ENCODE measurements at regions not wholly inside any gene's neighbourhood (a gene's known extent, or its start where the extent isn't known, plus 50 kb on each side); places are given as distances from the start of the nearest gene placed in this dataset.
A peak's percentile ranks its signal among the peaks of the same experiment; 100 is the strongest.

DNA sequence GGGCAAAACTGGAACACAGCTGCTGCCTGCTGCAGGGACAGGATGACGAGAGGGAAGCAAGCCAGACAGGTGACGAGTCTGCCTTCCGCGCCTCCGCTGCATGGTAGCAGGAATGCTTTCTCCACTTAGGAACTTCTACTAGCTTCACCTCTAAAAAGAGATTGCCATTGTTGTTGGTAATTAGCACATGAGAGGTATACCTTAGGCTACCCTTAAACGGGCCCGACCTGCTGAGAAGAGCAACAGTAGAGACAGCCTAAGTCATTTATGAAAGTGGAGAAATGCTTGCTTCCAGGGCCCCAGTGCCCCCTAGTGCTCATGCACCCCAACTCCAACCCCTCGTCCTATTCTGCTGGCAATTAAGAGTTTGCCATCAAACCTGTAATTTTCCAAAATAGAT is 96.9 kb upstream of the AKT3 start (continued):
- no peak for TF ChIP-seq ZFX (IDR thresholded peaks at IDR 0.05)
- no peak for TF ChIP-seq POLR2AphosphoS5 (IDR thresholded peaks at IDR 0.05; ENCODE audit: low read depth, low read length)
- TF ChIP-seq, protein P1, sequence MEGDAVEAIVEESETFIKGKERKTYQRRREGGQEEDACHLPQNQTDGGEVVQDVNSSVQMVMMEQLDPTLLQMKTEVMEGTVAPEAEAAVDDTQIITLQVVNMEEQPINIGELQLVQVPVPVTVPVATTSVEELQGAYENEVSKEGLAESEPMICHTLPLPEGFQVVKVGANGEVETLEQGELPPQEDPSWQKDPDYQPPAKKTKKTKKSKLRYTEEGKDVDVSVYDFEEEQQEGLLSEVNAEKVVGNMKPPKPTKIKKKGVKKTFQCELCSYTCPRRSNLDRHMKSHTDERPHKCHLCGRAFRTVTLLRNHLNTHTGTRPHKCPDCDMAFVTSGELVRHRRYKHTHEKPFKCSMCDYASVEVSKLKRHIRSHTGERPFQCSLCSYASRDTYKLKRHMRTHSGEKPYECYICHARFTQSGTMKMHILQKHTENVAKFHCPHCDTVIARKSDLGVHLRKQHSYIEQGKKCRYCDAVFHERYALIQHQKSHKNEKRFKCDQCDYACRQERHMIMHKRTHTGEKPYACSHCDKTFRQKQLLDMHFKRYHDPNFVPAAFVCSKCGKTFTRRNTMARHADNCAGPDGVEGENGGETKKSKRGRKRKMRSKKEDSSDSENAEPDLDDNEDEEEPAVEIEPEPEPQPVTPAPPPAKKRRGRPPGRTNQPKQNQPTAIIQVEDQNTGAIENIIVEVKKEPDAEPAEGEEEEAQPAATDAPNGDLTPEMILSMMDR (IDR thresholded peaks at IDR 0.05 in 2 of 3, conservative IDR thresholded peaks at IDR 0.05 in 1 of 3; ENCODE audit: borderline replicate concordance in 1 of 3, insufficient read depth in 1 of 3, low read depth in 2 of 3, low read length in 2 of 3), result peak in 2 of 3 experiments; percentile 29 to 40; a peak in 3 of 6 replicates

DNA sequence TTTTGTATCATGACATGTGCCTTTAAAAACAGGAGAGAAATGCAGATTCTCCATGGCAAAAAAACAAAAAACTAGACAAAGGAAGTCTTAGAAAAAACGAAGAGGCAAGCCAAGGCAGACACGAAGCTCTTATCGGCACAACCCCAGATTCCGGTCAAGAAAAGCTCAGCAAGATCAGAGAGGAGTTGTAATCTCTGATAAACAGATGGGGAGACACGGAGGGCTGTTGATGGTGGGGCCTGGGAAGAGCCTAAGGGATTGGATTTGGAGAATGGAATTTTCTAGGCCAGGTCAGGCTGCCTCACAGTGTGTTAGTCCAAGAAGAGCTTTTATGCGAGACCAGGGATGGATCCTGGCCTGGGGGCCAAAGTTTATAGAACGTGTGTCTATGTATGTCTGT is 96.2 kb upstream of the AKT3 start:
- H3K27me3 ChIP-seq (ENCODE audit: insufficient read depth, low read length), result 0 out of 2 replicates have a peak, but pooled peaks cover 14% of the 10 kb centered on the region
- POLR2A ChIA-PET, result no interaction called here
- no peaks in the 10 kb centered on the region for H4K20me1 ChIP-seq (ENCODE audit: insufficient read depth)
- no peak overlapping the region for H3K27ac ChIP-seq (ENCODE audit: low read depth, low read length)
- no peak overlapping the region for H3K4me2 ChIP-seq (ENCODE audit: low read length)
- no peaks in the 10 kb centered on the region for H3K9me2 ChIP-seq (ENCODE audit: insufficient read depth)
- no peaks in the 10 kb centered on the region for H3K4me1 ChIP-seq (ENCODE audit: control insufficient read depth in 1 of 2, insufficient read depth in 2 of 2, low read length in 2 of 2)
- no peak overlapping the region for H3K4me3 ChIP-seq (replicated peaks in 1 of 2; ENCODE audit: low read depth in 1 of 2, low read length in 2 of 2)
- no peak for DNase-seq (ENCODE audit: low read depth, low spot score)
- H3K9ac ChIP-seq (ENCODE audit: low read length), result no peak overlapping the region
- H3K79me2 ChIP-seq (ENCODE audit: insufficient read depth, low read length), result no peaks in the 10 kb centered on the region
- RAD21 ChIA-PET (ENCODE audit: low non-redundant PET in 1 of 2, low total read pairs in 2 of 2, uncharacterized antibody in 2 of 2, unreplicated experiment in 2 of 2), result no interaction called here
- intact Hi-C loops (cut with micrococcal nuclease), result no loop called here
- BruUV-seq (replicated peaks), result no TSS peak
- CTCF ChIA-PET, result no interaction called here
- TF ChIP-seq SIN3A (IDR thresholded peaks at IDR 0.05; ENCODE audit: low read depth), result no peak
- TF ChIP-seq ZNF274 (IDR thresholded peaks at IDR 0.05; ENCODE audit: low read depth, low read length), result no peak
- TF ChIP-seq SP1 (IDR thresholded peaks at IDR 0.05; ENCODE audit: low read depth), result no peak
- TF ChIP-seq, protein P2, sequence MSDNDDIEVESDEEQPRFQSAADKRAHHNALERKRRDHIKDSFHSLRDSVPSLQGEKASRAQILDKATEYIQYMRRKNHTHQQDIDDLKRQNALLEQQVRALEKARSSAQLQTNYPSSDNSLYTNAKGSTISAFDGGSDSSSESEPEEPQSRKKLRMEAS (IDR thresholded peaks at IDR 0.05), result no peak
- TF ChIP-seq ELF1 (IDR thresholded peaks at IDR 0.05; ENCODE audit: borderline replicate concordance, low read depth), result no peak
- no peak for TF ChIP-seq YY1 (IDR thresholded peaks at IDR 0.05; ENCODE audit: extremely low read depth, insufficient replicate concordance, low read depth, low read length)
- no peak for TF ChIP-seq CBX3 (IDR thresholded peaks at IDR 0.05; ENCODE audit: low read depth)
- TF ChIP-seq, protein P3, sequence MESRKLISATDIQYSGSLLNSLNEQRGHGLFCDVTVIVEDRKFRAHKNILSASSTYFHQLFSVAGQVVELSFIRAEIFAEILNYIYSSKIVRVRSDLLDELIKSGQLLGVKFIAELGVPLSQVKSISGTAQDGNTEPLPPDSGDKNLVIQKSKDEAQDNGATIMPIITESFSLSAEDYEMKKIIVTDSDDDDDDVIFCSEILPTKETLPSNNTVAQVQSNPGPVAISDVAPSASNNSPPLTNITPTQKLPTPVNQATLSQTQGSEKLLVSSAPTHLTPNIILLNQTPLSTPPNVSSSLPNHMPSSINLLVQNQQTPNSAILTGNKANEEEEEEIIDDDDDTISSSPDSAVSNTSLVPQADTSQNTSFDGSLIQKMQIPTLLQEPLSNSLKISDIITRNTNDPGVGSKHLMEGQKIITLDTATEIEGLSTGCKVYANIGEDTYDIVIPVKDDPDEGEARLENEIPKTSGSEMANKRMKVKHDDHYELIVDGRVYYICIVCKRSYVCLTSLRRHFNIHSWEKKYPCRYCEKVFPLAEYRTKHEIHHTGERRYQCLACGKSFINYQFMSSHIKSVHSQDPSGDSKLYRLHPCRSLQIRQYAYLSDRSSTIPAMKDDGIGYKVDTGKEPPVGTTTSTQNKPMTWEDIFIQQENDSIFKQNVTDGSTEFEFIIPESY (IDR thresholded peaks at IDR 0.05; ENCODE audit: extremely low read depth, insufficient replicate concordance, low read length), result no peak
- TF ChIP-seq ZFX (IDR thresholded peaks at IDR 0.05), result no peak
- no peak for TF ChIP-seq FOSL1 (IDR thresholded peaks at IDR 0.05; ENCODE audit: low read depth)
- TF ChIP-seq RAD21 (IDR thresholded peaks at IDR 0.05; ENCODE audit: low read depth), result no peak
- TF ChIP-seq POLR2A (IDR thresholded peaks at IDR 0.05; ENCODE audit: borderline replicate concordance, extremely low read depth, insufficient read depth, insufficient read length), result no peak
- no peak for TF ChIP-seq CEBPB (IDR thresholded peaks at IDR 0.05; ENCODE audit: low read depth)
- no peak for TF ChIP-seq EGR1 (IDR thresholded peaks at IDR 0.05; ENCODE audit: low read depth)
- no peak for TF ChIP-seq EZH2 (IDR thresholded peaks at IDR 0.05)
- no peak for TF ChIP-seq TCF7L2 (IDR thresholded peaks at IDR 0.05; ENCODE audit: borderline replicate concordance, extremely low read depth, insufficient read depth, insufficient read length)
- TF ChIP-seq SRF (IDR thresholded peaks at IDR 0.05; ENCODE audit: low read depth), result no peak
- TF ChIP-seq EZH2phosphoT487 (IDR thresholded peaks at IDR 0.05; ENCODE audit: borderline replicate concordance), result no peak
- TF ChIP-seq POLR2AphosphoS5 (IDR thresholded peaks at IDR 0.05; ENCODE audit: low read depth, low read length), result no peak
- no peaks in the 10 kb centered on the region for H3K9me3 ChIP-seq (ENCODE audit: control insufficient read depth in 1 of 2, insufficient read depth in 1 of 2, low read depth in 1 of 2, low read length in 2 of 2)
- no peaks in the 10 kb centered on the region for H3K36me3 ChIP-seq (ENCODE audit: control insufficient read depth in 1 of 2, insufficient read depth in 2 of 2, low read length in 2 of 2)
- no peak for ATAC-seq
- H2AFZ ChIP-seq (ENCODE audit: low read depth, low read length, poor library complexity, severe bottlenecking), result no peak overlapping the region
